GM11168 (cell line): ENCODE measurements at regions not wholly inside any gene's neighbourhood (a gene's known extent, or its start where the extent isn't known, plus 50 kb on each side); places are given as distances from the start of the nearest gene placed in this dataset.

Source experiments
- in situ Hi-C: fragments of 300-500 bp; cut with MboI; formaldehyde crosslinking; loops from one replicate; pipeline ENCODE4 v1.12.0; 2022; ENCODE audit warnings: low sequenced_read_pairs; ENCODE audit not compliant: unreplicated experiment

- in situ Hi-C loops, result loop anchor here (10.0 kb wide), 1 partner anchor 608 kb away; the partner anchor contains the start of gene DLX5
Measured at GRCh38 chr7:96416599-96416998, 94.7 kb upstream of the SLC25A13 start.

GRCh38 chr7:96416116-96416515, 94.2 kb upstream of the SLC25A13 start:
- in situ Hi-C loops, result loop anchor here (10.0 kb wide), 1 partner anchor 609 kb away; the partner anchor contains the start of gene DLX5

GRCh38 chr7:96415293-96415940, 93.5 kb upstream of the SLC25A13 start:
- in situ Hi-C loops, result loop anchor here (10.0 kb wide), 1 partner anchor 609 kb away; the partner anchor contains the start of gene DLX5

GRCh38 chr7:96414931-96415292, 93.0 kb upstream of the SLC25A13 start:
- in situ Hi-C loops, result loop anchor here (10.0 kb wide), 1 partner anchor 610 kb away; the partner anchor contains the start of gene DLX5

DNA sequence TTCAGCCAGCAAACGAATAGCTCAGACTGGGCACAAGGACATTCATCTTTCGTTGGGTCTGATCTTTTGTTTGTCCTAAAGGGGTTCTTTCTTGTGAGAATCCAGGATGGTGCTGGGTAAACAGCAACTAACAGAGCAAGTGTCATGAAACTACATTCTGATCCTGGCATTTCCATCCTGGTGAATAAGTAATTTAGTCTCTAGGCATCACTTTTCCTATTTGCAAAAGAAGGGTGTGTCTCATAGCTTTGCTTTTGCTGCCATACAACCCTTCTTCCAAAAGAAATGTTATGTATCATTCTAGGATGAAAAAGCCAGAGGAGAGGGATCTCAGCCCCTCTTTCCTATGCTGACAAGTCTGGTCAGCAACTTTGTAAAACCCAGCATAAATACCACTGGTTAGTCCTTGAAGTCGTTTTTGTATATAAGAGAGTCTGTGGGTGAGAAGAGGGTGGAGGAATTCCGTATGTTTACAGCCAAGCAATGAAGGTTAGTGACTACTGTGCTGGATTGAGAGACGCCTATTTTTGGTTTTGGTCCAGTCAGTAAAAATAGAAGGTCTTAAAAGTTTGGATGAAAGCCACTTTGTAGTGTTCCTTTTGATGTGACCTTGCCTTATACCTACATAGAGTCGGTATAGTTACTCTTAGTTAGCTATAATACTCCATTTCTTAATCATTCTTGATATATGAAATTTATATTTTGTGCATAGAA, 88.4 kb upstream of the SLC25A13 start:
- in situ Hi-C loops, result loop anchor here (10.0 kb wide), 1 partner anchor 615 kb away; the partner anchor contains the start of gene DLX5

GRCh38 chr7:96408881-96409280, 87.0 kb upstream of the SLC25A13 start:
- in situ Hi-C loops, result no loop called here

- in situ Hi-C loops, result no loop called here
Measured at GRCh38 chr7:96407427-96407826, 85.5 kb upstream of the SLC25A13 start.

GRCh38 chr7:96402913-96403312, 81.0 kb upstream of the SLC25A13 start:
- in situ Hi-C loops, result no loop called here

DNA sequence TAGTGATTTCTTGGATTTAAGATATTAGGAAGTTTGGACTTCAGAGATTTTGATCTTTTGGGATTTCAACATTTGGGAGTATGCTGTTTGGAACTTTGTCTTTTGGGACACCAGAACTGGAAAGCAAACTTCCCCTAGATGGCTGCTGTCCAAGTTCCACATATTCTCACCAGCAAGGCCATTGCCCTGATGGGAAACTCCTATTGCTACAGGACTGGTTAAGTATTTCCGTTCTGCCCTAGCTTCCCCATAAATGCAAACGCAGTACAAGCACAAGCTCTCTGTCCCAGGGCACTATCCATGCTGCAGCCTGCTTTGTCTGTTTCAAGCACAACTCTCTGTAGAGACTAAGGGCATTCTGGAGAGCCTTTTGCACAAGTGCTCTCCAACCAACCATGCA, 79.3 kb upstream of the SLC25A13 start:
- in situ Hi-C loops, result no loop called here

GRCh38 chr7:96400518-96400917, 78.6 kb upstream of the SLC25A13 start:
- in situ Hi-C loops, result no loop called here

GRCh38 chr7:96400001-96400400, 78.1 kb upstream of the SLC25A13 start:
- in situ Hi-C loops, result no loop called here

DNA sequence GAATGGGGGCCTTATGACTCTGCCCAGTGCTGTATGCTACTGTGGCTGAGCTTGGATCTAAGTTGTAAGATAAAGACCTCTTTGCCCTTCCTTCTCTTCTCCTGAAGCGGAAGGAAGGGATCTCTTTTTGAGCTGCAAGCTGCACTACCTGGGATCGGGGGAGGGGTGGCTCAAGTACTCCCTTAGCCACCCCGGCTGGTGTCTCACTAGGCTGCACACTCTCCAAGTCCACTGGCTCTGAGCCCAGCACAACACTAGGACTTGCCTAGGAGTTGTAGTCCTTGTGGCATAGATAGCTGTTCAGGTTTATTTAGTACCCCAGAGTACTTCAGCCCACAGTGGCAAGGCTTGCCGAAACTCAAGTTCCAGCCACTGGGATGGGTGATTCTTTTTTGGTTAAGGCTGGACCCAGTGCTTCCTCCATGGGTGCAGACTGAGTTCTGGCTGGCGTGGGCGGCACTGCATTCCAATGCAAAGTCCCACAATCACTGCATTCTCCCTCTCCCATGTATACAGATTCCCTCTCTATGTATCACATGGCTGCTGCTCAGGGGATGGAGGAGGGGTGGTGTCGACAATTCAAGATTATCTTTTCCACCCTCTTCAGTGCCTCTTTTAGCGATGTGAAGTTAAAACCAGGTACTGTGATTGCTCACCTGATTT, 76.2 kb upstream of the SLC25A13 start:
- in situ Hi-C loops, result no loop called here

- in situ Hi-C loops, result no loop called here
Measured at GRCh38 chr7:96388620-96389383, 66.9 kb upstream of the SLC25A13 start.

DNA sequence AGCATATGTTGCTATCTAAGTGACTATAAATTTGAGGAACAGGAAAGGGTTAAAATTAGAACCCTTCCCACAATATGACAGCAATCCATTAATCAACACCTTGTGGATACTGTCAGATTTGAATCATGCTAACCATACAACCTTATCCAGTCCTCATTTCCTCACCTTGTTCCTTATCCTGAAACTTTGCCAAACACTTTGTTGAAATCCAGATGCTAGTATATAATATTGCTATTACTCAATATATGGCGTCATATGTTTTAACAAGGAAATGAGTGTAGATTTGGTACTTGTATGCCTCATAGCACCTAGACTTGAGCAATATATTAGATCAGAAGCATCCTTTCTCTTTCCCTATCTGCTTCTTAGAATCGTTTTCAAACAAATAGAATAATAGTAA, 66.3 kb upstream of the SLC25A13 start:
- in situ Hi-C loops, result no loop called here

GRCh38 chr7:96380111-96380512, 58.2 kb upstream of the SLC25A13 start:
- in situ Hi-C loops, result no loop called here

DNA sequence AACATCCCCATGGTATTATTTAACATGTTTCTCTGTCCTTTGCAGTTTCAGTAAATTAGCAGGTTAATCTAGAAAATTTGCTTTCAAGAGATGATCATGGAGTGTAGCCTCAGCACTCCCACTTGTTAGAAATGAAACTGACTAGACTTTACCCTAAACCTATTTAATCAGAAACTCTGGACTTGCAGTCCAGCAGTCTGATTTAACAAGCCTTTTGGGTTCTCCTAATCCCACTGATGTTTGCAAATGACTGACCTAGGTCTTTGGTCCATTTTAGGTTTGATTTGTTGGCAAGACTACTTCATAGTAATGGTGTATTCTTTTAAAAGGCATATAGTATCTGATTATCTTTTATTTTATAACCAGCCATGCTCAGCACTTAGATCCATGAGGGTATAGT, 55.5 kb upstream of the SLC25A13 start:
- in situ Hi-C loops, result no loop called here
